RWPE1 (cell line): ENCODE measurements at regions not wholly inside any gene's neighbourhood (a gene's known extent, or its start where the extent isn't known, plus 50 kb on each side); places are given as distances from the start of the nearest gene placed in this dataset.

Source experiments
- CTCF ChIA-PET: fragments of 350-600 bp; sonication (Branson Sonifier 250); formaldehyde crosslinking; extraction: SDS; loops from one replicate; lab custom pipeline; 2021; lab: Yijun Ruan, JAX
- POLR2A ChIA-PET: fragments of 400-600 bp; formaldehyde crosslinking; extraction: SDS; loops from one replicate; lab custom pipeline; 2020; ENCODE audit warnings: antibody characterized with exemption; ENCODE audit not compliant: low non-redundant PET; lab: Yijun Ruan, JAX
- DNase-seq: peaks from one replicate; pipeline ENCODE4 v3.0.0; 2012; ENCODE audit warnings: low spot score
- H3K27ac ChIP-seq: fragments of 450-650 bp; 2 replicates; pipeline ENCODE4 v1.5.1; 2017
- TF ChIP-seq, protein P1 (sequence below): fragments of 450-650 bp; conservative IDR thresholded peaks from 2 replicates; pipeline ENCODE4 v1.5.1; 2017; ENCODE audit warnings: low read depth, mild to moderate bottlenecking

- TF ChIP-seq, protein P1, sequence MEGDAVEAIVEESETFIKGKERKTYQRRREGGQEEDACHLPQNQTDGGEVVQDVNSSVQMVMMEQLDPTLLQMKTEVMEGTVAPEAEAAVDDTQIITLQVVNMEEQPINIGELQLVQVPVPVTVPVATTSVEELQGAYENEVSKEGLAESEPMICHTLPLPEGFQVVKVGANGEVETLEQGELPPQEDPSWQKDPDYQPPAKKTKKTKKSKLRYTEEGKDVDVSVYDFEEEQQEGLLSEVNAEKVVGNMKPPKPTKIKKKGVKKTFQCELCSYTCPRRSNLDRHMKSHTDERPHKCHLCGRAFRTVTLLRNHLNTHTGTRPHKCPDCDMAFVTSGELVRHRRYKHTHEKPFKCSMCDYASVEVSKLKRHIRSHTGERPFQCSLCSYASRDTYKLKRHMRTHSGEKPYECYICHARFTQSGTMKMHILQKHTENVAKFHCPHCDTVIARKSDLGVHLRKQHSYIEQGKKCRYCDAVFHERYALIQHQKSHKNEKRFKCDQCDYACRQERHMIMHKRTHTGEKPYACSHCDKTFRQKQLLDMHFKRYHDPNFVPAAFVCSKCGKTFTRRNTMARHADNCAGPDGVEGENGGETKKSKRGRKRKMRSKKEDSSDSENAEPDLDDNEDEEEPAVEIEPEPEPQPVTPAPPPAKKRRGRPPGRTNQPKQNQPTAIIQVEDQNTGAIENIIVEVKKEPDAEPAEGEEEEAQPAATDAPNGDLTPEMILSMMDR: no peak
- CTCF ChIA-PET: no interaction called here
- POLR2A ChIA-PET: no interaction called here
Observed at GRCh38 chr2:217030081-217030480, 170.2 kb upstream of the TNP1 start.

DNA sequence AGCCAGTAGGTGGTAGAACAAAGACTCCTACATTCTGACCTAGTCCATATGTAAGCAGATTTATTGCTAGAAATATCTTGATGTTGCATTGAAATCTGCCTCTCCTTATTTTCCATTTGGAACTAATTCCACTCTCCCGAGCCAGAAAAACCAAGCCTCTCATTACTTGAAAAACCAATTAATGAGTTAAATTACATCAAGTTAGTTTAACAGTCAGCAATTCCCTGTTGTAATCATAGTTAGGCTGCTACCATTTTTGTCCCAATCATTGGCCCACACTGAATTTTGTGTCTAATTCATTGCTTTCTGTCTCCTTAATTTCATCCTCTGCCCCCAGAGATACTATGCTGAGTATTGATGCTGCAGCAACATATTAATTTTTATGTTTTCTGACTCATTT is 168.3 kb upstream of the TNP1 start:
- ChIA-PET CTCF (no interaction called here), POLR2A (no interaction called here)
- DNase-seq: no peak
- TF ChIP-seq, protein P1: no peak
- H3K27ac ChIP-seq: no peak overlapping the region

More at GRCh38 chr2:217030081-217030480, 170.2 kb upstream of the TNP1 start:
- no peak overlapping the region for H3K27ac ChIP-seq
- no peak for DNase-seq

GRCh38 chr2:217027414-217027813 is 167.6 kb upstream of the TNP1 start:
- H3K27ac ChIP-seq: no peak overlapping the region
- no peak for DNase-seq
- CTCF ChIA-PET: no interaction called here
- TF ChIP-seq, protein P1: no peak
- POLR2A ChIA-PET: no interaction called here

DNA sequence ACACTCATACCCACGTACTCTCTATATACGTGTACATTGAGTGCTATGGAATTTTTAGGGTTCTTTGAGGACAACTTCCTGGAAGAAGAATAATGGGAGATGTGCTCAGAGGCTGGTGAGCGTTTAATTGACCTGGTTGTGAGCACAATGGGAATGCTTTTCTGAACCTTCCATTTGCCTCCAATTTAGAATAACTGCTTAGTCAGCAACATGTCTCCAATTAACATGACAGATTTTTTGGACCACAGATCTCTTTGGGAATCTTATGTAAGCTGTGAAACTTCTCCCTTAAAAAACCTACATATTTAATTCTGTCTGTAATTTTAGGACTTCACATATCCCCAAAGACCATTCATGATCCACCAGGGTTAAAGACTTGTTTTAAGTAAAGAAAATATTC is 166.7 kb upstream of the TNP1 start:
- TF ChIP-seq, protein P1: no peak

DNA sequence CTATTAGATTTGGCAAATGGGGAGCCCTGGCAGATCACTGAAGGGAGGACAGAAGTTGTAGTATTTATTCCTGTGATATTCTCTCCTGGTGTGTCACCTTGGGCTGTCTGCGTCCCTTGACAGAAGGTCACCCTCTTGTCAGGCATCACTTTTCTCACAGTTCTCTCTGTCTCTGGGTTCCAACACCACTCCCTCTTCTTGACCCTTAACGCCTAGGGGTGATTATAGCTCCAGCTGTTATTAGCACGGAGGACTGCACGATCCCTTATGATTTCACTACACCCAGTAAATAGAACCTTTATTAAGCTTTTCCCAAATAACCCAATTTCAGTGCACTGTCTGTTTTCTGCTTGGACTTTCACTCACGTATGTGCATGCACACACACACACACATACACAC is 166.3 kb upstream of the TNP1 start:
- CTCF ChIA-PET: interaction anchor here (0.6 kb wide), 1 partner anchor 93 kb away, joined by 3 read pairs; no protein-coding TSS in a partner anchor
- POLR2A ChIA-PET: no interaction called here
- no peak for DNase-seq
- no peak overlapping the region for H3K27ac ChIP-seq
- TF ChIP-seq, protein P1: no peak

More for the DNA sequence above, 166.7 kb upstream of the TNP1 start:
- CTCF ChIA-PET: interaction anchor here (0.6 kb wide), 1 partner anchor 93 kb away, joined by 3 read pairs; no protein-coding TSS in a partner anchor
- DNase-seq: no peak
- POLR2A ChIA-PET: interaction anchor here (0.7 kb wide), 1 partner anchor 26 kb away, joined by 3 read pairs; no protein-coding TSS in a partner anchor
- no peak overlapping the region for H3K27ac ChIP-seq

DNA sequence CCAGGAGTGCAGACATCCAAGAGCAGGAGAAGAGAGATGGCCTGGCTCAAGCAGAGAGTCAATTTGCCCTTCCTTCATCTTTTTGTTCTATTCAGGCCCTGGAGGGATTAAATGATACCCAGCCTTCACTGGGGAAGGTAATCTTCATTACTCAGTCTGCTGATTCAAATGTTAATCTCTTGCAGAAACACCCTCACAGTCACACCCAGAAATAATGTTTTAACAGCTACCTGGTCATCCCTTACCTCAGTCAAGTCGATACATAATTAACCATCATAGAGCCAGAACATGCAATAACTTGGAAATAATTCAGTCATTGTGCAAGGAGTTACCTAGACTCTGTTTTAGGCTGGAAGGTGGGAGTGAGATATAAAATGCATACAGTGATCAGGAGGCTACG is 163.7 kb upstream of the TNP1 start:
- CTCF ChIA-PET: no interaction called here
- TF ChIP-seq, protein P1: no peak
- POLR2A ChIA-PET: no interaction called here
- no peak overlapping the region for H3K27ac ChIP-seq
- DNase-seq: no peak
